GM12878 (cell line): ENCODE measurements at regions not wholly inside any gene's neighbourhood (a gene's known extent, or its start where the extent isn't known, plus 50 kb on each side); places are given as distances from the start of the nearest gene placed in this dataset.

Source experiments
- ATAC-seq: fragments of 200-7000 bp; cut with Tn5 transposase; 3 replicates; pipeline ENCODE4 v1.9.1; 2020; ENCODE audit warnings: mild to moderate bottlenecking, moderate library complexity
- BruUV-seq: library from RNA; stranded (reverse); fragments of 400-500 nt; replicated peaks from 2 replicates; lab custom pipeline; 2021; lab: Mats Ljungman, UMichigan
- CTCF ChIA-PET: fragments of 300-600 bp; sonication (Branson Sonifier 250); formaldehyde crosslinking; extraction: SDS; loops from one replicate; lab custom pipeline; 2021; ENCODE audit warnings: inconsistent platforms; lab: Yijun Ruan, JAX
- POLR2A ChIA-PET: fragments of 350-600 bp; formaldehyde crosslinking; extraction: SDS; loops from one replicate; lab custom pipeline; 2021; ENCODE audit warnings: inconsistent platforms; lab: Charles Lee
- RAD21 ChIA-PET: fragments of 300-600 bp; sonication (Branson Sonifier 250); formaldehyde crosslinking; loops from one replicate; lab custom pipeline; 2023; ENCODE audit warnings: antibody characterized with exemption; ENCODE audit not compliant: unreplicated experiment; lab: Charles Lee
- SMC1A ChIA-PET: fragments of 300-600 bp; sonication (Branson Sonifier 250); formaldehyde crosslinking; loops from one replicate; lab custom pipeline; 2023; ENCODE audit not compliant: unreplicated experiment, uncharacterized antibody; lab: Charles Lee
- DNase-seq: peaks from one replicate; pipeline ENCODE4 v3.0.0-alpha.2; 2011; ENCODE audit warnings: low read depth, low spot score
- FAIRE-seq: peaks from 3 replicates; lab custom pipeline; 2011; peaks lifted over from hg19 to GRCh38; lab: Jason Lieb, UNC
- H2AFZ ChIP-seq: 2 replicates; pipeline ENCODE4 v1.6.0; 2011; ENCODE audit warnings: low read depth, low read length, control low read depth; ENCODE audit not compliant: control insufficient read depth
- H3K27ac ChIP-seq: 2 replicates; pipeline ENCODE4 v1.5.1; 2011; ENCODE audit warnings: control low read depth; ENCODE audit not compliant: control insufficient read depth, insufficient read depth
- H3K27me3 ChIP-seq, 2 experiments: replicated peaks in 1 of 2; 2 replicates each; pipeline versions ENCODE4 v1.6.0 to v1.6.1; 2011; ENCODE audit warnings: low read length in 1 of 2; ENCODE audit not compliant: control insufficient read depth in 2 of 2, insufficient read depth in 2 of 2
- H3K36me3 ChIP-seq, 2 experiments: 2 replicates each; pipeline ENCODE4 v1.5.1; 2011; ENCODE audit warnings: low read length in 1 of 2; ENCODE audit not compliant: control insufficient read depth in 2 of 2, insufficient read depth in 2 of 2
- H3K4me1 ChIP-seq: 2 replicates; pipeline ENCODE4 v1.6.1; 2011; ENCODE audit warnings: mild to moderate bottlenecking, low read length, moderate library complexity, mixed read lengths; ENCODE audit not compliant: control insufficient read depth, insufficient read depth
- H3K4me2 ChIP-seq: 2 replicates; pipeline ENCODE4 v1.6.0; 2011; ENCODE audit warnings: control low read depth; ENCODE audit not compliant: control insufficient read depth, insufficient read depth
- H3K4me3 ChIP-seq: fragments of 200-600 bp; sonication (generic); 2 replicates; pipeline ENCODE4 v1.5.1; 2016
- H3K79me2 ChIP-seq: 2 replicates; pipeline ENCODE4 v1.6.0; 2011; ENCODE audit warnings: low read length; ENCODE audit not compliant: control insufficient read depth, insufficient read depth
- H3K9ac ChIP-seq: 2 replicates; pipeline ENCODE4 v1.8.0; 2011; ENCODE audit warnings: low read length, control low read depth, mixed read lengths; ENCODE audit not compliant: control insufficient read depth, insufficient read depth
- H3K9me3 ChIP-seq: replicated peaks from 3 replicates; pipeline ENCODE4 v1.5.1; 2011; ENCODE audit warnings: mild to moderate bottlenecking, low read length; ENCODE audit not compliant: control insufficient read depth, insufficient read depth
- H4K20me1 ChIP-seq: 2 replicates; pipeline ENCODE4 v1.6.0; 2011; ENCODE audit not compliant: control insufficient read depth, insufficient read depth
- BRCA1 ChIP-seq: IDR thresholded peaks from 2 replicates; pipeline ENCODE4 v1.6.1; 2011; ENCODE audit warnings: low read depth, low read length, improper control_type of control experiment
- CBFB ChIP-seq: IDR thresholded peaks from 2 replicates; pipeline ENCODE4 v1.6.1; 2016; ENCODE audit warnings: antibody characterized with exemption, low read depth
- CBX3 ChIP-seq: fragments of 200-600 bp; sonication (generic); IDR thresholded peaks from 2 replicates; pipeline ENCODE4 v1.6.1; 2016; ENCODE audit warnings: low read depth, borderline replicate concordance
- CREB1 ChIP-seq: IDR thresholded peaks from 2 replicates; pipeline ENCODE4 v1.6.1; 2012; ENCODE audit warnings: low read depth, mild to moderate bottlenecking, inconsistent platforms
- HSF1 ChIP-seq: fragments of 150-350 bp; IDR thresholded peaks from 2 replicates; pipeline ENCODE4 v1.6.1; 2014; ENCODE audit warnings: mild to moderate bottlenecking, low read depth, low read length
- MEF2A ChIP-seq: IDR thresholded peaks from 2 replicates; pipeline ENCODE4 v1.6.1; 2011; ENCODE audit warnings: low read depth, mild to moderate bottlenecking, low read length, moderate library complexity; ENCODE audit not compliant: insufficient read depth
- MXI1 ChIP-seq: fragments of 150-350 bp; IDR thresholded peaks from 2 replicates; pipeline ENCODE4 v1.6.1; 2011; ENCODE audit warnings: low read depth, mild to moderate bottlenecking, inconsistent platforms, low read length, improper control_type of control experiment
- MYC ChIP-seq: IDR thresholded peaks from 2 replicates; pipeline ENCODE4 v1.6.1; 2011; ENCODE audit warnings: mild to moderate bottlenecking, low read length, moderate library complexity, inconsistent platforms; ENCODE audit not compliant: insufficient read depth, insufficient replicate concordance, insufficient read length, severe bottlenecking
- RBBP5 ChIP-seq: fragments of 200-600 bp; sonication (generic); conservative IDR thresholded peaks from 2 replicates; pipeline ENCODE4 v1.6.1; 2016
- RFX5 ChIP-seq: IDR thresholded peaks from 2 replicates; pipeline ENCODE4 v1.6.1; 2011; ENCODE audit warnings: low read depth, low read length, improper control_type of control experiment
- SMAD5 ChIP-seq: IDR thresholded peaks from 2 replicates; pipeline ENCODE4 v1.6.1; 2016; ENCODE audit warnings: antibody characterized with exemption, low read depth
- SUPT20H ChIP-seq: IDR thresholded peaks from 2 replicates; pipeline ENCODE4 v1.6.1; 2011; ENCODE audit warnings: low read depth, mild to moderate bottlenecking, low read length, moderate library complexity, borderline replicate concordance; ENCODE audit not compliant: control insufficient read depth
- SUZ12 ChIP-seq: fragments of 200-600 bp; sonication (generic); IDR thresholded peaks from one replicate; pipeline ENCODE4 v1.6.1; 2018; ENCODE audit warnings: antibody characterized with exemption, mild to moderate bottlenecking; ENCODE audit not compliant: unreplicated experiment
- ZZZ3 ChIP-seq: IDR thresholded peaks from 2 replicates; pipeline ENCODE4 v1.6.1; 2011; ENCODE audit warnings: low read depth; ENCODE audit not compliant: control insufficient read depth, insufficient read length
- WGBS: methylation state at CpG from one replicate; pipeline ENCODE4 v1.1.6; 2016; ENCODE audit warnings: low lambda C conversion rate; ENCODE audit not compliant: insufficient replicate concordance, insufficient coverage; ENCODE audit errors: missing lambda C conversion rate; 5-methylcytosine and 5-hydroxymethylcytosine counted together
- in situ Hi-C: fragments of 300-500 bp; cut with MboI; formaldehyde crosslinking; loops from 9 replicates; pipeline ENCODE4 v1.14.3; 2018; ENCODE audit warnings: mixed read lengths
- intact Hi-C: fragments of 100-400 bp; cut with micrococcal nuclease; formaldehyde crosslinking; loops from one replicate; pipeline ENCODE4 v1.14.2; 2022; ENCODE audit not compliant: unreplicated experiment
- TF ChIP-seq, protein P1 (sequence below): fragments of 450-650 bp; IDR thresholded peaks from 2 replicates; pipeline ENCODE4 v1.6.1; 2014; ENCODE audit warnings: mild to moderate bottlenecking
- TF ChIP-seq, protein P2 (sequence below): fragments of 450-650 bp; conservative IDR thresholded peaks from 2 replicates; pipeline ENCODE4 v1.6.1; 2017; ENCODE audit warnings: mild to moderate bottlenecking, moderate library complexity
- TF ChIP-seq, protein P3 (sequence below): fragments of 450-650 bp; IDR thresholded peaks from 2 replicates; pipeline ENCODE4 v1.6.1; 2017; ENCODE audit warnings: antibody characterized with exemption, mild to moderate bottlenecking, moderate library complexity

DNA sequence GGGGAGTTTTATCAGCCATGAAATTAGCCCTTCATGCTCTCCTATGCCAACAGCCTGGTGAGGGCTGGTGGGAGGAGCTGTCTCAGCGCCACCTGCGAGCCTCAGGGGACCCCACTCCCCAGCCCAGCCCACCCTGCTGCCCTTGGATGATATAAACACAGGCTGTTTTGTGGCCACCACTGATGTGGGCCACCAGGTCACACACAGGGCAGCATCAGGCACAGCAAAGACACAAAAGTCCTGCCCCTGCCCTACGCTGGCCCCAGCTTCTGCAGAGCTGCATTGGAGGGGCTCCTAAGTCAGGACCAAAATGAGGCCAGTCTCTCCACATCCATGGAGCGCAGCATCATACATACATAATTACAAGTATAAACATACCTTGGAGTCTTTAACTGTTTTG, 110.6 kb upstream of the TEX51 start:
- Histone ChIP-seq H3K27ac (no peak overlapping the region), H3K27me3 (no peaks in the 10 kb centered on the region), H2AFZ (no peak overlapping the region), H3K79me2 (no peaks in the 10 kb centered on the region), H3K9me3 (no peaks in the 10 kb centered on the region), H3K4me2 (no peak overlapping the region), H3K36me3 (no peaks in the 10 kb centered on the region), H3K4me1 (no peaks in the 10 kb centered on the region), H3K9ac (no peak overlapping the region), H3K4me3 (no peak overlapping the region), H4K20me1 (no peaks in the 10 kb centered on the region)
- POLR2A ChIA-PET = no interaction called here
- intact Hi-C loops = no loop called here
- FAIRE-seq (no peak), DNase-seq (no peak), ATAC-seq (no peak)
- SMC1A ChIA-PET = no interaction called here
- CTCF ChIA-PET = no interaction called here
- RAD21 ChIA-PET = no interaction called here
- in situ Hi-C loops = no loop called here
- BruUV-seq = no TSS peak
- WGBS = 25% methylated on average over 2 of the region's 4 CpGs
- TF ChIP-seq ZZZ3 = no peak
- TF ChIP-seq HSF1 = no peak
- no peak for TF ChIP-seq CBX3
- no peak for TF ChIP-seq MXI1
- TF ChIP-seq CBFB = no peak
- no peak for TF ChIP-seq SMAD5
- TF ChIP-seq, protein P1, sequence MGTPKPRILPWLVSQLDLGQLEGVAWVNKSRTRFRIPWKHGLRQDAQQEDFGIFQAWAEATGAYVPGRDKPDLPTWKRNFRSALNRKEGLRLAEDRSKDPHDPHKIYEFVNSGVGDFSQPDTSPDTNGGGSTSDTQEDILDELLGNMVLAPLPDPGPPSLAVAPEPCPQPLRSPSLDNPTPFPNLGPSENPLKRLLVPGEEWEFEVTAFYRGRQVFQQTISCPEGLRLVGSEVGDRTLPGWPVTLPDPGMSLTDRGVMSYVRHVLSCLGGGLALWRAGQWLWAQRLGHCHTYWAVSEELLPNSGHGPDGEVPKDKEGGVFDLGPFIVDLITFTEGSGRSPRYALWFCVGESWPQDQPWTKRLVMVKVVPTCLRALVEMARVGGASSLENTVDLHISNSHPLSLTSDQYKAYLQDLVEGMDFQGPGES = no peak
- no peak for TF ChIP-seq SUPT20H
- no peak for TF ChIP-seq CREB1
- no peak for TF ChIP-seq SUZ12
- TF ChIP-seq, protein P2, sequence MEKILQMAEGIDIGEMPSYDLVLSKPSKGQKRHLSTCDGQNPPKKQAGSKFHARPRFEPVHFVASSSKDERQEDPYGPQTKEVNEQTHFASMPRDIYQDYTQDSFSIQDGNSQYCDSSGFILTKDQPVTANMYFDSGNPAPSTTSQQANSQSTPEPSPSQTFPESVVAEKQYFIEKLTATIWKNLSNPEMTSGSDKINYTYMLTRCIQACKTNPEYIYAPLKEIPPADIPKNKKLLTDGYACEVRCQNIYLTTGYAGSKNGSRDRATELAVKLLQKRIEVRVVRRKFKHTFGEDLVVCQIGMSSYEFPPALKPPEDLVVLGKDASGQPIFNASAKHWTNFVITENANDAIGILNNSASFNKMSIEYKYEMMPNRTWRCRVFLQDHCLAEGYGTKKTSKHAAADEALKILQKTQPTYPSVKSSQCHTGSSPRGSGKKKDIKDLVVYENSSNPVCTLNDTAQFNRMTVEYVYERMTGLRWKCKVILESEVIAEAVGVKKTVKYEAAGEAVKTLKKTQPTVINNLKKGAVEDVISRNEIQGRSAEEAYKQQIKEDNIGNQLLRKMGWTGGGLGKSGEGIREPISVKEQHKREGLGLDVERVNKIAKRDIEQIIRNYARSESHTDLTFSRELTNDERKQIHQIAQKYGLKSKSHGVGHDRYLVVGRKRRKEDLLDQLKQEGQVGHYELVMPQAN = no peak
- TF ChIP-seq MYC = no peak
- TF ChIP-seq RBBP5 = no peak
- TF ChIP-seq, protein P3, sequence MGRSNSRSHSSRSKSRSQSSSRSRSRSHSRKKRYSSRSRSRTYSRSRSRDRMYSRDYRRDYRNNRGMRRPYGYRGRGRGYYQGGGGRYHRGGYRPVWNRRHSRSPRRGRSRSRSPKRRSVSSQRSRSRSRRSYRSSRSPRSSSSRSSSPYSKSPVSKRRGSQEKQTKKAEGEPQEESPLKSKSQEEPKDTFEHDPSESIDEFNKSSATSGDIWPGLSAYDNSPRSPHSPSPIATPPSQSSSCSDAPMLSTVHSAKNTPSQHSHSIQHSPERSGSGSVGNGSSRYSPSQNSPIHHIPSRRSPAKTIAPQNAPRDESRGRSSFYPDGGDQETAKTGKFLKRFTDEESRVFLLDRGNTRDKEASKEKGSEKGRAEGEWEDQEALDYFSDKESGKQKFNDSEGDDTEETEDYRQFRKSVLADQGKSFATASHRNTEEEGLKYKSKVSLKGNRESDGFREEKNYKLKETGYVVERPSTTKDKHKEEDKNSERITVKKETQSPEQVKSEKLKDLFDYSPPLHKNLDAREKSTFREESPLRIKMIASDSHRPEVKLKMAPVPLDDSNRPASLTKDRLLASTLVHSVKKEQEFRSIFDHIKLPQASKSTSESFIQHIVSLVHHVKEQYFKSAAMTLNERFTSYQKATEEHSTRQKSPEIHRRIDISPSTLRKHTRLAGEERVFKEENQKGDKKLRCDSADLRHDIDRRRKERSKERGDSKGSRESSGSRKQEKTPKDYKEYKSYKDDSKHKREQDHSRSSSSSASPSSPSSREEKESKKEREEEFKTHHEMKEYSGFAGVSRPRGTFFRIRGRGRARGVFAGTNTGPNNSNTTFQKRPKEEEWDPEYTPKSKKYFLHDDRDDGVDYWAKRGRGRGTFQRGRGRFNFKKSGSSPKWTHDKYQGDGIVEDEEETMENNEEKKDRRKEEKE = no peak
- no peak for TF ChIP-seq MEF2A
- no peak for TF ChIP-seq RFX5
- no peak for TF ChIP-seq BRCA1
